ENCODE measurements at regions not wholly inside any gene's neighbourhood (a gene's known extent, or its start where the extent isn't known, plus 50 kb on each side); places are given as distances from the start of the nearest gene placed in this dataset.

DNA sequence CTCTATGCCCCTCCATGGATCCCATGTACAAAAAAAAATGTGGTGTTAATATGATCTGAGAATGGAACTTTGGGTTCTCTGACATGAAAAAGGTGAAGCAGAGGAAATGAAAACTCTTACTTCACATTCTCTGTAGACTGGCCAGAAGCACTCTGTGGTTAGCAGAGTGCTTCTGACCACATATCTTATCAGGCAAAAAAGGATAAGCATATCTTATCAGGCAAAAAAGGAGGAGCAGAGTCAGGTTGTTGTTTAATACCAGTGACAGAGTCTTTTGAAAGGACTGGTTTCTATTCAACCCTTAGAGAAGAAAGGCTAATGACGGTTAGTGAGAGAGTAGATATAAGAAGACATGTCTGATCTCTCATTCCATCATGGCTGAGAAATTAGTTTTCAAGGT, 1404.8 kb downstream of the SLITRK1 start:
- TF ChIP-seq PKNOX1 (IDR thresholded peaks at IDR 0.05): no peak
- TF ChIP-seq FOXK2 (IDR thresholded peaks at IDR 0.05): no peak
- no peak for TF ChIP-seq LEF1 (IDR thresholded peaks at IDR 0.05; ENCODE audit: borderline replicate concordance)
- no peak for TF ChIP-seq SUZ12 (IDR thresholded peaks at IDR 0.05)
- TF ChIP-seq BHLHE40 (IDR thresholded peaks at IDR 0.05; ENCODE audit: borderline replicate concordance): no peak
- TF ChIP-seq FOXM1 (IDR thresholded peaks at IDR 0.05; ENCODE audit: borderline replicate concordance): no peak
- no peak for TF ChIP-seq ELF4 (IDR thresholded peaks at IDR 0.05)
- no peak for TF ChIP-seq TARDBP (IDR thresholded peaks at IDR 0.05)
